ENCODE measurements at regions not wholly inside any gene's neighbourhood (a gene's known extent, or its start where the extent isn't known, plus 50 kb on each side); places are given as distances from the start of the nearest gene placed in this dataset.

DNA sequence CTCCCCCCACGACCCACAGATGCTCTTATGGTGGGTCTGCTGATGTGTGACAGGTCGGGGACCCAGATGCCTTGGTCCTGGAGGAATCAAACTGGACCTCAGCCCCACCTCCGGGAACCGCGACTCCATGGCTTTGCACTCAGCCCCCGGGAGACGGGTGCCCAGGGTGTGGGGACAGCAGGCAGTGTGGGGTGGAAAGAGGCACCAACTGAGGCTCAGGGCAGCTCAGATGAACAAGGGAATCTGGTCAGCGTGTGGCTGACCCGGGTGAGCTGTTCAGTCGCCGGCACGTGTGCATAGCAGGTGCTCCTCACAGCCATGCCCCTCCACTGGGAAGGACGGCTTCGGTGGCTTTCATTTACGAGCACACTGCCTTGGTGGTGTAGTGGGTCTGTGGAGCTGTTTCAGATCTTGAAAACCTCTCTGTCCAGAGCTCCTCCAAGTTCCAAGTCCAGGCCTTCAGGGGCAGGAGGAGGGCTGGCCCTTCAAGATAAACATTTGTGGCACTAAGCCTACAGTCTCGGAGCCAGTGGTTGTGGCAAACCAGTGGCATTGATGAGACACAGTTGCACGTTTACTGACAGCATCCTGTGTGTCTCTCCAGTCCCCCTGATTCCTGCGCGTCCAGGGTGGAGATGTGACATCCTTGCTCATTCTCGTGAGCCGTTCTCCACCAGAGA lies 471.2 kb upstream of the HS6ST1 start:
- TF ChIP-seq, protein P1, sequence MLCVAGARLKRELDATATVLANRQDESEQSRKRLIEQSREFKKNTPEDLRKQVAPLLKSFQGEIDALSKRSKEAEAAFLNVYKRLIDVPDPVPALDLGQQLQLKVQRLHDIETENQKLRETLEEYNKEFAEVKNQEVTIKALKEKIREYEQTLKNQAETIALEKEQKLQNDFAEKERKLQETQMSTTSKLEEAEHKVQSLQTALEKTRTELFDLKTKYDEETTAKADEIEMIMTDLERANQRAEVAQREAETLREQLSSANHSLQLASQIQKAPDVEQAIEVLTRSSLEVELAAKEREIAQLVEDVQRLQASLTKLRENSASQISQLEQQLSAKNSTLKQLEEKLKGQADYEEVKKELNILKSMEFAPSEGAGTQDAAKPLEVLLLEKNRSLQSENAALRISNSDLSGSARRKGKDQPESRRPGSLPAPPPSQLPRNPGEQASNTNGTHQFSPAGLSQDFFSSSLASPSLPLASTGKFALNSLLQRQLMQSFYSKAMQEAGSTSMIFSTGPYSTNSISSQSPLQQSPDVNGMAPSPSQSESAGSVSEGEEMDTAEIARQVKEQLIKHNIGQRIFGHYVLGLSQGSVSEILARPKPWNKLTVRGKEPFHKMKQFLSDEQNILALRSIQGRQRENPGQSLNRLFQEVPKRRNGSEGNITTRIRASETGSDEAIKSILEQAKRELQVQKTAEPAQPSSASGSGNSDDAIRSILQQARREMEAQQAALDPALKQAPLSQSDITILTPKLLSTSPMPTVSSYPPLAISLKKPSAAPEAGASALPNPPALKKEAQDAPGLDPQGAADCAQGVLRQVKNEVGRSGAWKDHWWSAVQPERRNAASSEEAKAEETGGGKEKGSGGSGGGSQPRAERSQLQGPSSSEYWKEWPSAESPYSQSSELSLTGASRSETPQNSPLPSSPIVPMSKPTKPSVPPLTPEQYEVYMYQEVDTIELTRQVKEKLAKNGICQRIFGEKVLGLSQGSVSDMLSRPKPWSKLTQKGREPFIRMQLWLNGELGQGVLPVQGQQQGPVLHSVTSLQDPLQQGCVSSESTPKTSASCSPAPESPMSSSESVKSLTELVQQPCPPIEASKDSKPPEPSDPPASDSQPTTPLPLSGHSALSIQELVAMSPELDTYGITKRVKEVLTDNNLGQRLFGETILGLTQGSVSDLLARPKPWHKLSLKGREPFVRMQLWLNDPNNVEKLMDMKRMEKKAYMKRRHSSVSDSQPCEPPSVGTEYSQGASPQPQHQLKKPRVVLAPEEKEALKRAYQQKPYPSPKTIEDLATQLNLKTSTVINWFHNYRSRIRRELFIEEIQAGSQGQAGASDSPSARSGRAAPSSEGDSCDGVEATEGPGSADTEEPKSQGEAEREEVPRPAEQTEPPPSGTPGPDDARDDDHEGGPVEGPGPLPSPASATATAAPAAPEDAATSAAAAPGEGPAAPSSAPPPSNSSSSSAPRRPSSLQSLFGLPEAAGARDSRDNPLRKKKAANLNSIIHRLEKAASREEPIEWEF (CRISPR knock-in tag; IDR thresholded peaks at IDR 0.05): no peak
- no peak for TF ChIP-seq MAZ (CRISPR knock-in tag; conservative IDR thresholded peaks at IDR 0.05 in 1 of 2, IDR thresholded peaks at IDR 0.05 in 1 of 2)
- TF ChIP-seq, protein P2, sequence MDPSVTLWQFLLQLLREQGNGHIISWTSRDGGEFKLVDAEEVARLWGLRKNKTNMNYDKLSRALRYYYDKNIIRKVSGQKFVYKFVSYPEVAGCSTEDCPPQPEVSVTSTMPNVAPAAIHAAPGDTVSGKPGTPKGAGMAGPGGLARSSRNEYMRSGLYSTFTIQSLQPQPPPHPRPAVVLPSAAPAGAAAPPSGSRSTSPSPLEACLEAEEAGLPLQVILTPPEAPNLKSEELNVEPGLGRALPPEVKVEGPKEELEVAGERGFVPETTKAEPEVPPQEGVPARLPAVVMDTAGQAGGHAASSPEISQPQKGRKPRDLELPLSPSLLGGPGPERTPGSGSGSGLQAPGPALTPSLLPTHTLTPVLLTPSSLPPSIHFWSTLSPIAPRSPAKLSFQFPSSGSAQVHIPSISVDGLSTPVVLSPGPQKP (CRISPR knock-in tag; IDR thresholded peaks at IDR 0.05): no peak
- TF ChIP-seq, protein P3, sequence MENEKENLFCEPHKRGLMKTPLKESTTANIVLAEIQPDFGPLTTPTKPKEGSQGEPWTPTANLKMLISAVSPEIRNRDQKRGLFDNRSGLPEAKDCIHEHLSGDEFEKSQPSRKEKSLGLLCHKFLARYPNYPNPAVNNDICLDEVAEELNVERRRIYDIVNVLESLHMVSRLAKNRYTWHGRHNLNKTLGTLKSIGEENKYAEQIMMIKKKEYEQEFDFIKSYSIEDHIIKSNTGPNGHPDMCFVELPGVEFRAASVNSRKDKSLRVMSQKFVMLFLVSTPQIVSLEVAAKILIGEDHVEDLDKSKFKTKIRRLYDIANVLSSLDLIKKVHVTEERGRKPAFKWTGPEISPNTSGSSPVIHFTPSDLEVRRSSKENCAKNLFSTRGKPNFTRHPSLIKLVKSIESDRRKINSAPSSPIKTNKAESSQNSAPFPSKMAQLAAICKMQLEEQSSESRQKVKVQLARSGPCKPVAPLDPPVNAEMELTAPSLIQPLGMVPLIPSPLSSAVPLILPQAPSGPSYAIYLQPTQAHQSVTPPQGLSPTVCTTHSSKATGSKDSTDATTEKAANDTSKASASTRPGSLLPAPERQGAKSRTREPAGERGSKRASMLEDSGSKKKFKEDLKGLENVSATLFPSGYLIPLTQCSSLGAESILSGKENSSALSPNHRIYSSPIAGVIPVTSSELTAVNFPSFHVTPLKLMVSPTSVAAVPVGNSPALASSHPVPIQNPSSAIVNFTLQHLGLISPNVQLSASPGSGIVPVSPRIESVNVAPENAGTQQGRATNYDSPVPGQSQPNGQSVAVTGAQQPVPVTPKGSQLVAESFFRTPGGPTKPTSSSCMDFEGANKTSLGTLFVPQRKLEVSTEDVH (IDR thresholded peaks at IDR 0.05; ENCODE audit: low read depth, partially characterized antibody): no peak
